ENCODE measurements at regions not wholly inside any gene's neighbourhood (a gene's known extent, or its start where the extent isn't known, plus 50 kb on each side); places are given as distances from the start of the nearest gene placed in this dataset.
"Not testable (repeated sequence)": the region's sequence is repeated elsewhere in the genome, so short reads cannot be mapped to it uniquely, and the experiment has no call there.

DNA sequence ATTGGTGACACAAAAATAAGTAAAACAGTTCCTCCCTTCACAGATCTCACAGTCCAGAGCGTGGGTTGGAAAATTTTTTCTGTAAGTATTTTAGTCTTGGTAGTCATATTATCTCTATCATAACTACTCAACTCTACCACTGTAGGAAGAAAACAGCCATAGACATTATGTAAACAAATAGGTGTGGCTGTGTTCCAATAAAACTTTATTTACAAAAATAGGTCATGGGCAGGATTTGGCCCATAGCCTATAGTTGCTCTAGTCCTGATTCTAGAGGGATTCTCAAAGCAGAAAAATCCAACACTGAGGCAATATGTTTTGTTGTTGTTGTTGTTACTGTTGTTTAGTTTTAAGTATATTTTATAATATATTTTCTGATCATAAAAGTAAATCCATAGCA lies 206.1 kb upstream of the GADL1 start:
- intact Hi-C loops (cut with micrococcal nuclease) = no loop called here
- no peak for FAIRE-seq

DNA sequence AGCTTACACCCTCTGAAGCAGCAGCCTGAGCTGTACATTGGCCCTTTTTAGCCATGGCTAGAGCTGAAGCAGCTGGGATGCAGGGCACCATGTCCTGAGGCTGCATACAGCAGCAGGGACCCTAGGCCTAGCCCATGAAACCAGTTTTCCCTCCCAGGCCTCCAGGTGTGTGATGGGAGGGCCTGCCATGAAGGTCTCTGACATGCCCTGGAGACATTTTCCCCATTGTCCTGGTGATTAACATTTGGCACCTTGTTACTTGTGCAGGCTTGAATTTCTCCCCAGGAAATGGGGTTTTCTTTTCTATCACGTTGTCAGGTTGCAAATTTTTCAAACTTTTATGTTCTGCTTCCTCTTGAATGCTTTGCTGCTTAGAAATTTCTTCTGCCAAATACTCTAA lies 206.8 kb upstream of the GADL1 start:
- POLR2A ChIA-PET = not testable (repeated sequence)
- CTCF ChIA-PET = interaction anchor here (1.1 to 1.3 kb wide), 2 partner anchors 9 to 24 kb away, joined by 3 read pairs; no protein-coding TSS in a partner anchor

More for the DNA sequence above, 206.1 kb upstream of the GADL1 start:
- ChIA-PET POLR2A (no interaction called here), CTCF (no interaction called here)
- DNase-seq (ENCODE audit: low read depth, low spot score) = no peak
- Histone ChIP-seq H4K20me1 (replicated peaks; ENCODE audit: control insufficient read depth, extremely low read depth, insufficient read depth, low read length) (no peaks in the 10 kb centered on the region), H3K9ac (replicated peaks; ENCODE audit: extremely low read depth, insufficient read depth, low read length) (no peak overlapping the region), H3K9me1 (replicated peaks; ENCODE audit: control insufficient read depth, extremely low read depth, insufficient read depth, low read length) (no peaks in the 10 kb centered on the region), H3K27ac (ENCODE audit: insufficient read depth, low read depth, low read length) (no peak overlapping the region), H3K4me1 (ENCODE audit: control insufficient read depth, extremely low read depth, insufficient read depth, low read length) (peaks cover 13% of the 10 kb centered on the region), H3K36me3 (ENCODE audit: control insufficient read depth in 2 of 2, extremely low read depth in 1 of 2, insufficient read depth in 2 of 2, low read length in 2 of 2) (no peaks in the 10 kb centered on the region), H3K27me3 (ENCODE audit: control insufficient read depth in 2 of 2, insufficient read depth in 2 of 2, low read length in 2 of 2) (no peaks in the 10 kb centered on the region), H2AFZ (ENCODE audit: low read depth, low read length) (no peak overlapping the region), H3K79me2 (ENCODE audit: control insufficient read depth, insufficient read depth, low read length) (no peaks in the 10 kb centered on the region), H3K4me2 (ENCODE audit: insufficient read depth, low read length) (no peak overlapping the region), H3K4me3 (replicated peaks in 1 of 3; ENCODE audit: insufficient read depth in 1 of 3, low read depth in 1 of 3, low read length in 3 of 3) (no peak overlapping the region), H3K9me3 (replicated peaks; ENCODE audit: control insufficient read depth, insufficient read depth, low read length) (no peaks in the 10 kb centered on the region)
- TF ChIP-seq, protein P1, sequence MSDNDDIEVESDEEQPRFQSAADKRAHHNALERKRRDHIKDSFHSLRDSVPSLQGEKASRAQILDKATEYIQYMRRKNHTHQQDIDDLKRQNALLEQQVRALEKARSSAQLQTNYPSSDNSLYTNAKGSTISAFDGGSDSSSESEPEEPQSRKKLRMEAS (IDR thresholded peaks at IDR 0.05; ENCODE audit: insufficient read depth, insufficient read length) = no peak
- TF ChIP-seq POLR2AphosphoS5 (IDR thresholded peaks at IDR 0.05; ENCODE audit: insufficient read depth, low read depth, low read length) (no peak), JUN (IDR thresholded peaks at IDR 0.05; ENCODE audit: borderline replicate concordance, insufficient read depth, insufficient read length, low read depth) (no peak), POLR2A (IDR thresholded peaks at IDR 0.05; ENCODE audit: low read depth, low read length) (no peak), FOS (IDR thresholded peaks at IDR 0.05; ENCODE audit: borderline replicate concordance, insufficient read depth, low read length) (no peak), MYC (IDR thresholded peaks at IDR 0.05; ENCODE audit: low read depth, low read length) (no peak)
- no TSS peak for BruUV-seq (replicated peaks)
- dilution Hi-C loops (cut with MboI; ENCODE audit: extremely low pct_ligation_motif_present, low sequenced_read_pairs) = no loop called here

More for the DNA sequence above, 206.8 kb upstream of the GADL1 start:
- H3K4me3 ChIP-seq (replicated peaks in 1 of 3; ENCODE audit: insufficient read depth in 1 of 3, low read depth in 1 of 3, low read length in 3 of 3); H4K20me1 ChIP-seq (replicated peaks; ENCODE audit: control insufficient read depth, extremely low read depth, insufficient read depth, low read length); H3K79me2 ChIP-seq (ENCODE audit: control insufficient read depth, insufficient read depth, low read length); H3K9me3 ChIP-seq (replicated peaks; ENCODE audit: control insufficient read depth, insufficient read depth, low read length); H3K27me3 ChIP-seq (ENCODE audit: control insufficient read depth in 2 of 2, insufficient read depth in 2 of 2, low read length in 2 of 2); H3K36me3 ChIP-seq (ENCODE audit: control insufficient read depth in 2 of 2, extremely low read depth in 1 of 2, insufficient read depth in 2 of 2, low read length in 2 of 2); H3K27ac ChIP-seq (ENCODE audit: insufficient read depth, low read depth, low read length); BruUV-seq (replicated peaks); H3K4me2 ChIP-seq (ENCODE audit: insufficient read depth, low read length); H3K9ac ChIP-seq (replicated peaks; ENCODE audit: extremely low read depth, insufficient read depth, low read length); H3K9me1 ChIP-seq (replicated peaks; ENCODE audit: control insufficient read depth, extremely low read depth, insufficient read depth, low read length); dilution Hi-C loops (cut with MboI; ENCODE audit: extremely low pct_ligation_motif_present, low sequenced_read_pairs); intact Hi-C loops (cut with micrococcal nuclease); DNase-seq (ENCODE audit: low read depth, low spot score); FAIRE-seq; H2AFZ ChIP-seq (ENCODE audit: low read depth, low read length): not testable (repeated sequence)
- peaks cover 19% of the 10 kb centered on the region for H3K4me1 ChIP-seq (ENCODE audit: control insufficient read depth, extremely low read depth, insufficient read depth, low read length)

Measured in endothelial cell of umbilical vein (primary cell).